ENCODE measurements at regions not wholly inside any gene's neighbourhood (a gene's known extent, or its start where the extent isn't known, plus 50 kb on each side); places are given as distances from the start of the nearest gene placed in this dataset.
A peak's percentile ranks its signal among the peaks of the same experiment; 100 is the strongest.

- H3K4me1 ChIP-seq, result no peaks in the 10 kb centered on the region
- H3K27me3 ChIP-seq, result no peaks in the 10 kb centered on the region
- H3K4me2 ChIP-seq, result no peak overlapping the region
- H4K20me1 ChIP-seq (ENCODE audit: low read depth), result no peaks in the 10 kb centered on the region
- peaks cover 2% of the 10 kb centered on the region for H3K27me3 Mint-ChIP-seq (ENCODE audit: insufficient read depth, low read depth)
- no peaks in the 10 kb centered on the region for H3K79me2 ChIP-seq (ENCODE audit: low read depth)
- no peak overlapping the region for H3K9ac ChIP-seq
- H3K27ac Mint-ChIP-seq, result no peak overlapping the region
- no peak for TF ChIP-seq EZH2phosphoT487 (IDR thresholded peaks at IDR 0.05)
- H3K4me3 Mint-ChIP-seq, result no peak overlapping the region
- H3K27ac ChIP-seq, result no peak overlapping the region
- no peaks in the 10 kb centered on the region for H3K36me3 ChIP-seq
- peaks cover 5% of the 10 kb centered on the region for H3K9me3 ChIP-seq (ENCODE audit: low read depth)
- no peak for DNase-seq (ENCODE audit: low spot score)
- peaks cover 7% of the 10 kb centered on the region for H3K4me1 Mint-ChIP-seq
- H3K9me3 Mint-ChIP-seq, result no peaks in the 10 kb centered on the region
- H3K36me3 Mint-ChIP-seq, result no peaks in the 10 kb centered on the region
- H3F3A ChIP-seq (ENCODE audit: low read depth), result no peaks in the 10 kb centered on the region
- H2AFZ ChIP-seq (replicated peaks), result no peak overlapping the region
- no peak overlapping the region for H3K4me3 ChIP-seq
These were observed 363.9 kb downstream of the KLHL13 start for GRCh38 chrX:117752745-117753144.

GRCh38 chrX:117751155-117751554, 365.5 kb downstream of the KLHL13 start:
- Mint-ChIP-seq H3K4me3 (no peak overlapping the region), H3K4me1 (peaks cover 7% of the 10 kb centered on the region), H3K36me3 (no peaks in the 10 kb centered on the region), H3K27me3 (ENCODE audit: insufficient read depth, low read depth) (peaks cover 2% of the 10 kb centered on the region), H3K9me3 (peaks cover 7% of the 10 kb centered on the region), H3K27ac (no peak overlapping the region)
- Histone ChIP-seq H2AFZ (replicated peaks) (no peak overlapping the region), H3K36me3 (no peaks in the 10 kb centered on the region), H3K27me3 (no peaks in the 10 kb centered on the region), H4K20me1 (ENCODE audit: low read depth) (no peaks in the 10 kb centered on the region), H3K27ac (no peak overlapping the region), H3K9me3 (ENCODE audit: low read depth) (peaks cover 5% of the 10 kb centered on the region), H3K4me1 (no peaks in the 10 kb centered on the region), H3F3A (ENCODE audit: low read depth) (no peaks in the 10 kb centered on the region), H3K9ac (no peak overlapping the region), H3K4me3 (no peak overlapping the region), H3K79me2 (ENCODE audit: low read depth) (no peaks in the 10 kb centered on the region), H3K4me2 (no peak overlapping the region)
- no peak for TF ChIP-seq EZH2phosphoT487 (IDR thresholded peaks at IDR 0.05)
- no peak for TF ChIP-seq EZH2 (IDR thresholded peaks at IDR 0.05)
- TF ChIP-seq CTCF (IDR thresholded peaks at IDR 0.05), result no peak
- DNase-seq (ENCODE audit: low spot score), result no peak

- Histone ChIP-seq H3K27ac (no peak overlapping the region), H3K9ac (no peak overlapping the region), H3K36me3 (no peaks in the 10 kb centered on the region), H3K4me2 (no peak overlapping the region), H3K79me2 (ENCODE audit: low read depth) (no peaks in the 10 kb centered on the region), H3K9me3 (ENCODE audit: low read depth) (peaks cover 14% of the 10 kb centered on the region), H3K27me3 (no peaks in the 10 kb centered on the region), H3K4me3 (no peak overlapping the region), H2AFZ (replicated peaks) (no peak overlapping the region), H3K4me1 (no peaks in the 10 kb centered on the region), H4K20me1 (ENCODE audit: low read depth) (no peaks in the 10 kb centered on the region), H3F3A (ENCODE audit: low read depth) (no peaks in the 10 kb centered on the region)
- Mint-ChIP-seq H3K27ac (no peak overlapping the region), H3K27me3 (ENCODE audit: insufficient read depth, low read depth) (peaks cover 4% of the 10 kb centered on the region), H3K4me3 (no peak overlapping the region), H3K4me1 (no peaks in the 10 kb centered on the region), H3K36me3 (no peaks in the 10 kb centered on the region), H3K9me3 (peaks cover 22% of the 10 kb centered on the region)
- no peak for DNase-seq (ENCODE audit: low spot score)
- TF ChIP-seq EZH2 (IDR thresholded peaks at IDR 0.05) (no peak), CTCF (IDR thresholded peaks at IDR 0.05) (no peak), EZH2phosphoT487 (IDR thresholded peaks at IDR 0.05) (no peak)
These were observed 371.7 kb downstream of the KLHL13 start for GRCh38 chrX:117744958-117745357.

GRCh38 chrX:117743469-117744251, 372.9 kb downstream of the KLHL13 start:
- no peak overlapping the region for H3K4me2 ChIP-seq
- no peak overlapping the region for H3K27ac ChIP-seq
- no peaks in the 10 kb centered on the region for H3F3A ChIP-seq (ENCODE audit: low read depth)
- no peak overlapping the region for H3K4me3 Mint-ChIP-seq
- H3K9ac ChIP-seq, result no peak overlapping the region
- no peaks in the 10 kb centered on the region for H4K20me1 ChIP-seq (ENCODE audit: low read depth)
- no peaks in the 10 kb centered on the region for H3K36me3 Mint-ChIP-seq
- H3K27ac Mint-ChIP-seq, result no peak overlapping the region
- no peaks in the 10 kb centered on the region for H3K4me1 Mint-ChIP-seq
- peaks cover 22% of the 10 kb centered on the region for H3K9me3 Mint-ChIP-seq
- peak; percentile 40 for DNase-seq (ENCODE audit: low spot score)
- H3K27me3 Mint-ChIP-seq (ENCODE audit: insufficient read depth, low read depth), result peaks cover 2% of the 10 kb centered on the region
- no peak overlapping the region for H2AFZ ChIP-seq (replicated peaks)
- H3K36me3 ChIP-seq, result no peaks in the 10 kb centered on the region
- H3K79me2 ChIP-seq (ENCODE audit: low read depth), result no peaks in the 10 kb centered on the region
- H3K9me3 ChIP-seq (ENCODE audit: low read depth), result peaks cover 9% of the 10 kb centered on the region
- peak; percentile 49 for TF ChIP-seq CTCF (IDR thresholded peaks at IDR 0.05)
- no peak for TF ChIP-seq EZH2phosphoT487 (IDR thresholded peaks at IDR 0.05)
- H3K4me3 ChIP-seq, result no peak overlapping the region
- no peaks in the 10 kb centered on the region for H3K4me1 ChIP-seq
- no peaks in the 10 kb centered on the region for H3K27me3 ChIP-seq

Measured in neural progenitor cell (in vitro differentiated cells).